Transverse colon (tissue), 4 donors: ENCODE measurements at regions not wholly inside any gene's neighbourhood (a gene's known extent, or its start where the extent isn't known, plus 50 kb on each side); places are given as distances from the start of the nearest gene placed in this dataset.

Source experiments
- DNase-seq: peaks from one replicate; pipeline ENCODE4 v3.0.0-alpha.2; 2019
- H3K27ac ChIP-seq, 4 donors: fragments of 200-600 bp; sonication (generic); 2 replicates each; pipeline ENCODE4 v1.5.1; 2016 to 2018; ENCODE audit warnings: inconsistent platforms in 4 of 4
- H3K27me3 ChIP-seq: fragments of 200-600 bp; sonication (generic); 2 replicates; pipeline ENCODE4 v1.5.1; 2017; ENCODE audit warnings: inconsistent platforms
- H3K36me3 ChIP-seq, 4 donors: fragments of 200-600 bp; sonication (generic); 2 replicates each; pipeline ENCODE4 v1.5.1; 2017 to 2019; ENCODE audit warnings: inconsistent platforms in 4 of 4
- H3K4me1 ChIP-seq, 4 donors: fragments of 200-600 bp; sonication (generic); 2 replicates each; pipeline ENCODE4 v1.5.1; 2017 to 2020; ENCODE audit warnings: inconsistent platforms in 4 of 4
- H3K4me3 ChIP-seq, 4 donors: fragments of 200-600 bp; sonication (generic); 1 replicate in 1 of 4; 2 replicates in 3 of 4; pipeline versions ENCODE4 v1.5.1 to v1.6.1; 2017 to 2019; ENCODE audit warnings: inconsistent platforms in 4 of 4
- H3K9me3 ChIP-seq, 2 donors: fragments of 200-600 bp; sonication (generic); 2 replicates each; pipeline ENCODE4 v1.5.1; 2017 to 2019; ENCODE audit warnings: inconsistent platforms in 2 of 2
- CTCF ChIP-seq, 5 experiments: fragments of 200-600 bp in 3 of 5; fragments of 450-650 bp in 2 of 5; sonication (generic) in 3 of 5; IDR thresholded peaks; 1 replicate in 2 of 5; 2 replicates in 3 of 5; pipeline ENCODE4 v1.5.1; 2016 to 2017; ENCODE audit warnings: antibody characterized with exemption in 5 of 5, inconsistent platforms in 3 of 5, mild to moderate bottlenecking in 2 of 5, moderate library complexity in 1 of 5
- EP300 ChIP-seq: sonication (generic); formaldehyde crosslinking; IDR thresholded peaks from one replicate; pipeline ENCODE4 v1.6.1; 2017; ENCODE audit warnings: antibody characterized with exemption, low read depth
- POLR2A ChIP-seq: fragments of 450-650 bp; IDR thresholded peaks from one replicate; pipeline ENCODE4 v1.6.1; 2016; ENCODE audit warnings: antibody characterized with exemption, mild to moderate bottlenecking, moderate library complexity
- POLR2AphosphoS5 ChIP-seq, 3 donors: sonication (generic); formaldehyde crosslinking; IDR thresholded peaks; one replicate each; pipeline ENCODE4 v1.6.1; 2016; ENCODE audit warnings: antibody characterized with exemption in 3 of 3
- WGBS, 2 donors: methylation state at CpG; one replicate each; pipeline ENCODE4 v1.1.5; 2018; ENCODE audit warnings: low coverage in 1 of 2; 5-methylcytosine and 5-hydroxymethylcytosine counted together
- in situ Hi-C, 4 donors: fragments of 200-750 bp; cut with MboI; loops; one replicate each; pipeline versions ENCODE4 v1.15.0 to v1.15.1; 2017; ENCODE audit warnings: low sequenced_read_pairs in 3 of 4, low pct_ligation_motif_present in 1 of 4, low pct_unique_long_range_greater_than_20kb in 1 of 4
- intact Hi-C: fragments of 100-400 bp; cut with DNase I; formaldehyde crosslinking; loops from one replicate; pipeline ENCODE4 v1.15.1; 2023; ENCODE audit warnings: low total_unique reads

- DNase-seq: no peak
- TF ChIP-seq CTCF (IDR thresholded peaks at IDR 0.05) (no peak), POLR2AphosphoS5 (IDR thresholded peaks at IDR 0.05) (no peak), EP300 (no peak), POLR2A (no peak)
- no peak overlapping the region for H3K27ac ChIP-seq
- H3K4me1 ChIP-seq: no peaks in the 10 kb centered on the region
- WGBS, 2 donors: 26 to 45% methylated on average over 2 to 3 of the region's 3 CpGs
- intact Hi-C loops (no loop called here), in situ Hi-C loops (no loop called here)
- H3K9me3 ChIP-seq: no peaks in the 10 kb centered on the region
- H3K27me3 ChIP-seq: no peaks in the 10 kb centered on the region
- no peaks in the 10 kb centered on the region for H3K36me3 ChIP-seq
- H3K4me3 ChIP-seq: no peak overlapping the region
Observed at GRCh38 chr6:113094779-113095178, 747.6 kb downstream of the RFPL4B start.

GRCh38 chr6:113095841-113096240, 748.7 kb downstream of the RFPL4B start:
- Histone ChIP-seq H3K4me3 (no peak overlapping the region), H3K9me3 (no peaks in the 10 kb centered on the region), H3K36me3 (no peaks in the 10 kb centered on the region), H3K27me3 (no peaks in the 10 kb centered on the region), H3K4me1 (no peaks in the 10 kb centered on the region), H3K27ac (no peak overlapping the region)
- intact Hi-C loops (no loop called here), in situ Hi-C loops (no loop called here)
- no peak for DNase-seq
- WGBS, 2 donors: 75 to 81% methylated on average over 2 of the region's 2 CpGs
- TF ChIP-seq EP300 (no peak), CTCF (IDR thresholded peaks at IDR 0.05) (no peak), POLR2A (no peak), POLR2AphosphoS5 (IDR thresholded peaks at IDR 0.05) (no peak)

GRCh38 chr6:113102761-113103160, 754.4 kb upstream of the MARCKS start:
- Histone ChIP-seq H3K4me3 (no peak overlapping the region), H3K27ac (no peak overlapping the region), H3K27me3 (no peaks in the 10 kb centered on the region), H3K9me3 (no peaks in the 10 kb centered on the region), H3K36me3 (no peaks in the 10 kb centered on the region), H3K4me1 (peaks cover 0 to 18% (median 7%) of the 10 kb centered on the region in 4 donors)
- 71 to 72% methylated on average over 3 to 4 of the region's 4 CpGs for WGBS, 2 donors
- in situ Hi-C loops (no loop called here), intact Hi-C loops (no loop called here)
- no peak for TF ChIP-seq CTCF (IDR thresholded peaks at IDR 0.05)
- no peak for TF ChIP-seq POLR2A
- no peak for TF ChIP-seq POLR2AphosphoS5 (IDR thresholded peaks at IDR 0.05)
- TF ChIP-seq EP300: no peak
- DNase-seq: no peak

GRCh38 chr6:113103634-113104361, 753.3 kb upstream of the MARCKS start:
- 20 to 32% methylated on average over 4 of the region's 4 CpGs for WGBS, 2 donors
- peaks cover under 1% of the 10 kb centered on the region in 2 donors for H3K9me3 ChIP-seq
- TF ChIP-seq POLR2A (no peak), CTCF (IDR thresholded peaks at IDR 0.05) (no peak), EP300 (no peak), POLR2AphosphoS5 (IDR thresholded peaks at IDR 0.05) (no peak)
- no peak overlapping the region for H3K27ac ChIP-seq
- peaks cover 0 to 18% (median 7%) of the 10 kb centered on the region in 4 donors for H3K4me1 ChIP-seq
- no peaks in the 10 kb centered on the region for H3K36me3 ChIP-seq
- in situ Hi-C loops (no loop called here), intact Hi-C loops (no loop called here)
- H3K4me3 ChIP-seq: no peak overlapping the region
- no peak for DNase-seq
- no peaks in the 10 kb centered on the region for H3K27me3 ChIP-seq
